GM18511 (cell line): ENCODE measurements at regions not wholly inside any gene's neighbourhood (a gene's known extent, or its start where the extent isn't known, plus 50 kb on each side); places are given as distances from the start of the nearest gene placed in this dataset.

Experiments
- ATAC-seq: cut with Tn5 transposase; IDR thresholded peaks from one replicate; pipeline ENCODE4 v1.9.1; 2021; ENCODE audit warnings: mild to moderate bottlenecking, moderate library complexity; ENCODE audit not compliant: unreplicated experiment

DNA sequence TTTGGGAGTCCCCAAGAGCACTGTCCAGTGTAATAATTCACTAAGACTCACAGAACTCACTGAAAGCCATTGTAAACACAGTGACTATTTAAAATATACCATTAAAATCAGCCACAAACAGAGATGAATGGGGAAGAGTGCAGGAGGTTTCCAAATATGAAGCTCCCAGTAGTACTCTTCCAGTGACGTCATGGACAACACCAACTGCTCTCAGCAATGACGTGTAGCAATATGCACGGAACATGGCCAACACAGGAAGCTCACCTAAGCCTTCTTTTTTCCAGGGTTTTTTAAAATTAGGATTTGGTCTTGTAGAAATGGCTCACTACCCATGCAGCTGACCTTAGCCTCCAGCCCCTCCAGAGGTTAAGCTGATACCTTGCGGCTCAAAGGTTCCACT is 1224.1 kb upstream of the CADM2 start:
- no peak for ATAC-seq

DNA sequence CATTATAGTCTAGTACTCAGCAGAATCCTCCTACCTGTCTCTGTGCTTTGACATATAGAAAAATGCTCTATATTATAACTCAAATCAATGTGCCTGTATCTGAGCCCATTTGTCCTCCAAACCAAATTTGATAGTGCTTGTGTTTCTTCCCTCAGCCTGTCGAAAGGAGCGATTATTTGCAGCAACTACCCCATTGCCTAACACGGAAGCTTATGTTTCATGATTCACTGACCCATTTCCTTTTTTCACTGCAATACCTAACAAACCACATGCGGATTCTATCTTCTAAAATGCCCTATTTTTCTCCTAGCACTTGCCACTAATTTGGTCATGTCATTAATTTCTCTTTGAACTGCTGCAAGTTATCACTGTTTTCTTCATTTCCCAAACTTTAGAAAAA is 1220.6 kb upstream of the CADM2 start:
- ATAC-seq, result no peak

DNA sequence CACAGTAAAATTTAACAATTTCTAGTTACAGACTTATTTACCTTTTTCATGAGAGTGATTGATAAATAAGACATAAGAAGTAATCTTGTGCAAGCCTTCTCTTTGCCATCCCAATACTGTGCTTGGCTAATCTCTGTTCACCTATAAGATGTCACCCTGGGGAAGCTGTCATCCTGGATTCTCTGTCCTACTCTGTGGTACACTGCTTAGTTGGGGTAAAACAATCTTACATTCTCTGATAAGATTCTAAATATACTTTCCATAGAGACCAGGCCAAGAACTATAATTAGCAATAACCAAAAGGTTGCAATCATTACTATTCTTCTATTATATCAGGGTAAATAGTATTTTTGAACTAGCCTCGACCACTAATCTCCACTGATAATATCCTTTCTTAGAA is 1218.3 kb upstream of the CADM2 start:
- ATAC-seq, result no peak

DNA sequence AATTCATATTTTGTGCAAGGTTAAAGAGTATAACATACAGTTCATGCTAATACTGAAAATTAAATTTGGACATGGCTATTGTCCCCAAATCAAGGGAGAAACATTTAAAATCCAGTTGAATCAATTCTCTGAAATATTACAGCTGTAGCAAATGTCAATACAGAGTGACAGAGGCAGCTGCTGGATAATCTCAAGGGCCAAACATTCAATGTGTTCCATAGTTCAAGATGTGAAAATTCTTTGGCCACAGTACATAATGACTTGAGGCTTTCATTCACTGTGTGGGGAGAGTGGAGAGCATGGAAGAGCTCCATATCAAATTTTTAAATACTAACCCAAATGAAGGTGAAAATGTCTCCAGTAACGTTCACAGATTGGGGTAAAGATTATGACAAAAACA is 1192.8 kb upstream of the CADM2 start:
- ATAC-seq, result no peak

DNA sequence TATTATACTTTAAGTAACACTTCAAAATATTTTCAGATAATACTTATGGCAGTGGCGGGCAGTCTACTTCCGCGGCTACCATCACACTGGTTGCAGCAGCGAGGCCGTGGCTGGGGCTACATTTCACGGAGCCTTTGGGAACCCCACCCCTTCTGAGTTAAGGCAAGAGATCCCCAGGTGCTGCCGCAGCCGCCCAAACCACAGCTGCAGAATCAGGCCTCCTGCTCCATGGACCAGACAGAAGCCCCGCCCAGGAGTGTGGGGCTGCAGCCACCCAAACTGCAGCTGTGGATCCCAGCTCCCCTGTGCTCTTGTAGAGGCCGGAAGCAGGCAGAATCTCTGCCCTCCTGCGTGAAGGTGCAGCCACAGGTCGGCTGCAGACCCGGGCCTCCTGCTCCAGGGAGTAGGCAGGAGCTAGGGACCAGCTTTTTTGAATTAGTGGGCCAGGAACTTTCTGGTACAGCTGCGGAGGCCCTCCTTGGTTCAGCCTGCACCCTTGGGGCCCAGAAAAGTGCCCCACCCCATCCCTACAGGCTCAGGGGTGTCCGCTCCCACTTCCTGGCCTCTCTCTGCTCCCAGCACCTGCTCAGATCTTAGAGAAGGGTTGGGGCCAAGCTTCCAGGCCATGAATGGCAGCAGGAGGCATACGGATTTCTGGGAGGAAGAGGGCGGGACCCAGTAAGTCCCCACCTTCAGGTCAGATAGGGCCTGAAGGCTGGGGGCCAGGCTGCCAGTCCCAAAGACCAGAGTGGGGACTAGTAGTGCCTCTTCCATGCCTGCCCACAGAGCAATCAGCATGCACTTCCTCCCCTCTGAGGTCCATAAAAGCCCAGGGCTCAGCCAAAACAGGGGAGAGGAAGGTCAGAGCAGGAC is 1188.8 kb upstream of the CADM2 start:
- ATAC-seq, result no peak

DNA sequence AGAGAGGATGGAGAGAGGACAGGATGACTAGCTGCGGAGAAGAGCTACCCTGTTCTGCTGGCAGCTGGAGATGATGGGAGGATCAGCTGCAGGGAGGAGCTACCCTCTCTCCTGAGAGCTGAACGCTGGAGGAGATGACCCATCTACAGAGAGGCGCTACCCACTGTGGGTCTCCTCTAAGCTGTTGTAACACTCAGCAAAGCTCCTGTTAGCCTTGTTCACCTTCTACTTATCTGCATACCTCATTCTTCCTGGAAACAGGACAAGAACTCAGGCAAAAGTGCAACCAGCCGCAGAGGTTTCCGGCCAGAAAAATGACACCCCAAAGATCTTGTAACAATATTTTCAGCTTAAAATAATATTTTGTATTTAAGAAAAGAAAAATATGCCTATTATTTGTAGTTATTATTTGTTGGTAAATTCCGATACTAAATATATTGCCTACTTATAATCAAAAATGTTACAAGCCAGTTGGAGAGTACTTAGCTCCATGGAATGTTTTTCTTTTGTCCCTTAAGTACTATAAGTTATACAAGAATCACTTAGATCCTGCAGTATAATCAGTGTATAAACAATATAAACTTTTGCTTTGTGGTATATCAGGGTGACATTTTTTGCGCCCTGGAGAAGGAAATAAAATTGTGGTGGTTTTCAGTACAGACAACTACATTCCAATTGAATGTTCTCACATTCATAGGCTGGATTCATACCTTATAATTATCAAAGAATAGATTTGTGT is 1188.0 kb upstream of the CADM2 start:
- ATAC-seq, result no peak

DNA sequence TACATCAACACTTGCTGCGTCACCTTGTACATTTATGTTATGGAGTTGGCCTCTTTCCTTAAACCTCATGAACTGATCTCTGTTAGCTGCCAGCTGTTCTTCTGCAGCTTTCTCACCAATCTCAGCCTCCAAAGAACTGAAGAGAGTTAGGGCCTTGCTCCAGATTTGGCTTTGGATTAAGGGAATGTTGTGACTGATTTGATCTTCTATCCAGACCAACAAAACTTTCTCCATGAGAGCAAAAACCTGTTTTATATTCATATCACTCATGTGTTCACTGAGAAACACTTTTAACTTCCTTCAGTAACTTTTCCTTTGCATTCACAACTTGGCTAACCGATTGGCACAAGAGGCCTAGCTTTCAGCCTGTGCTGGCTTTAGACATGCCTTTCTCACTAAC is 1156.0 kb upstream of the CADM2 start:
- ATAC-seq, result no peak

DNA sequence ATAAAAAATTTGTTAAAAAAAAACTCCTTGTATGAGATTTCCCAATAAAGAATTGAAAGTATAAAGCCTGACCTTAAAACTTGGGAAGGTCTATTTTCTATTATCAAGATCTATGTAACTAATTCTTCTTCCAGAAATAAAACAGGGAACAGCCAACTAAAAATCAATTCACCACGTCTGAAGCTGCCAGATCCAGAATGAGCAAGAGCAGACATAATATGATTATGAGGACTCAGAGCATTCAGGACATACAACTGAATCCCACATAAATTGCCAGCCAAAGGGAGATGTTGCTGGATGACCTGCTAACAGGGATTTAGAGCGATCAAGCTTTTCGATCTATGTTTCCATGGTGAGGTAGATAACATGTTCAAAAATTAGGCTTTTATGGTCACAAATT is 1151.3 kb upstream of the CADM2 start:
- ATAC-seq, result no peak

DNA sequence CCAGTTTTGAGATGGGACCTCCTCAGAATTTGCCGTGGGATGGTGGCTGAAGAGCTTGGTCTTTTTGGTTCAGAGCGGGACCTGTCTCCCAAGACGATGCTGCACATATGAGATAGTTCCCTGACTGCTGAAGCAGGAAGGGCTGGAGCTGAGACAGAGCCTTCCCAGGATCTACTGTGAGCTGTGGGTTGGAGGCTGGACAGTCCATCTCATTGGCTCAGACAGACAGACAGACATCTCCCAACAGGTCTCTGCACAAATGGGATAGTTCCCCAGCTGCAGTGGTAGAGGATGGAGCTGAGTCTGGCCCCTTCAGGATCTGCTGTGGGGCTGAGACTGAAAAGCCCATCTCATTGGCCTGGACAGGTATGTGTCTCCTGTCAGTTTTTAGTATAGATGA is 1145.6 kb upstream of the CADM2 start:
- no peak for ATAC-seq

DNA sequence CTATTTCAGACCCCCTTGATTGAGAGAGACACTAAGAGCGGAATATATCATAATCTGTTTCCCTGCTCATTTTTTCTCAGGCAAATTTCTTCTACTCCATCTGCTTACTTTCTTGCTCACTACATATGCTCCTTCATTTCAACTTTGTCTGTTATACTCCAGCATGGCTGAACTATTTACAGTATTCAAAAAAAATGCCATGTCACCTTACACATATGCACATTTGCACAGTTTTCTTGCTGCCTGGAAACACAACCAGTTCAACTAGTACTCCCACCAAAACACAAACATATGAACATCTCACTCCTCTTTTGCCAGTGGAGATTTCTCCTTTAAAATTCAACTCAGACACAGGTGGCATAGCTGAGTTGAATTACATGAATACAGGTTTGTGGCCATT is 1142.1 kb upstream of the CADM2 start:
- no peak for ATAC-seq

DNA sequence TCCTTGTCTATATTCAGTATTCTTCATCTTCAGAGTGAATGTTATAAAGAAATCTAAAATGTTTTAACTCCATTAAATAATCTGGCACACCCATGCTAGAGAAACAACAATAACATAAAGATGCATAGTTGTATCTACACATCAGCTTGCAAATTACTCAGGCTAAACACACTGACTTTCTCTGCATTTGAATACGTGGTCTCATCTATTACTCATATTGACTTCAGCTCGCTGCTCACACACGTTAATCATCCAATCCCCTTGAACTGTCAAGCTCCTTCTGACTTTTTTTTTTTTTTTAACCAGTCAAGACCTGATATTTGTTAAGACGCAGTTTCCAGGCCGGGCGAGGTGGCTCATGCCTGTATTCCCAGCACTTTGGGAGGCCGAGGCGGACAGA is 1137.3 kb upstream of the CADM2 start:
- no peak for ATAC-seq

DNA sequence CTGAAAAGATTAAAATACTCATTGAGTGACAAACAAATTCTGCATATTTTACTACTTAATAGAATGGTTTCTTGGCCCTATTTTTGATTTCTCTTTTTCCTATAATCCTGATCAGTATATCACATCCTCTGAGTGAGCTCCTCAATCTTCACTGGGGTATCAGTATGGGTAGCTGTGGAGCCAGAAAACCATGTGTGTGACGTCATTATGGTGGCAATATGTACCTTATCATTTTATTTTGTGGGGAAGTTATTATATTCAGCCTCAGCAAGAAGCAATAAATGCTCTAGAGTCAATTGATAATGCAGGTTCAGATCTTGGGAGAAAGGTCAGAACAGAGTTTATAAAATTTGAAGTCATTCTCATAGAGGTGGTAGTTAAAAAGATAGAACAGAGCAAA is 1135.7 kb upstream of the CADM2 start:
- ATAC-seq, result no peak

DNA sequence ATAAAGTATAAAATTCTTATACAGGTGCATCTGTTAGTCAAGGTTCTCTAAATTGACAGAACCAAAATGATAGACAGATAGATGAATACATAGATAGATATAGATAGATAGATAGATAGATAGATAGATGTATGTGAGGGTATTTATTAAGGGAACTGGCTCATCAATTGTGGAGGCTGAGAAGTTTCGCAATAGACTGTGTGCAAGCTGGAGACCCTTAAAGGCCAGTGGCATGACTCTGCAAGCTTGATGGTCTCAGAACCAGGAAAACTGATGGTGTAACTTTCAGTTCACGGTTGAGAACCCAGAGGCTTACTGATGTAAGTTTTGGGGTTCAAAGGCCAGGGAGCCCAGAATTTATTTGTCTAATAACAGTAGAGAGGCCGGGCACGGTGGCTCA is 1123.7 kb upstream of the CADM2 start:
- no peak for ATAC-seq

DNA sequence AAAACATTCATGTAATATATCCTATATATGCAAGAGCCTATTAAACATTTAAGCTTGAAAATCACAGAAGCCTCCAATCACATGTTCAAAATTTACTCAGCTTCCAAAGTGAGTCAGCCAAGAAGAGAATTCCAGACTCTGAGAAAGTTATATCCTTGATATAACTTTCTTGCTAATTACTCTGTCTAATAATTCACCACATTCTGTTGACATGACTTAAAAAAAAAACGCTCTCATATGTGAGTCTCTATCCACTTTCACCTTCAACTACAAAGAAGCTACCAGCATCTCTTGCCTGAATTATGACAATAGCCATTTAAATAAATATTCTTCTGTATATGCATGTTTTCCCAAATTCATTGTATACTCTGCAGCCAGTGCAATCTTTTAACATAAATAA is 1116.3 kb upstream of the CADM2 start:
- ATAC-seq, result no peak

DNA sequence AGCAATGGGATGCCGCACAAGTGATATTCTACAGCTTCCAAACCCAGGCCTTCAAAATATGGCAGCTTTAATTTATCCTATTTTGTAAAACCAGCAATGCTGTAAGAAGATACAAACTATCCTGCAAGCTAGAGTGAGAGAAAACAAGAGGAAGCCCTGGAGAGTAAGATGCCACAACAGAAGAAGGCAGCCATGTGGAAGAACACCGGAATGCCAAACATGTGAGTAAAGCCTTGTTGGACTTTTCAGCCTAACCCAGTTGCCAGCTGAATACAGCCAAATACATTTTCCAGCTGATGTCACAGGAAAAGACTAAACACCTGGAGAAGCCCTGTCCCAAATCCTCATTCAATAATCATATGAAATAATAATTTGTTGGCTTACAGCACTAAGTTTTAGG is 1115.1 kb upstream of the CADM2 start:
- ATAC-seq, result no peak

DNA sequence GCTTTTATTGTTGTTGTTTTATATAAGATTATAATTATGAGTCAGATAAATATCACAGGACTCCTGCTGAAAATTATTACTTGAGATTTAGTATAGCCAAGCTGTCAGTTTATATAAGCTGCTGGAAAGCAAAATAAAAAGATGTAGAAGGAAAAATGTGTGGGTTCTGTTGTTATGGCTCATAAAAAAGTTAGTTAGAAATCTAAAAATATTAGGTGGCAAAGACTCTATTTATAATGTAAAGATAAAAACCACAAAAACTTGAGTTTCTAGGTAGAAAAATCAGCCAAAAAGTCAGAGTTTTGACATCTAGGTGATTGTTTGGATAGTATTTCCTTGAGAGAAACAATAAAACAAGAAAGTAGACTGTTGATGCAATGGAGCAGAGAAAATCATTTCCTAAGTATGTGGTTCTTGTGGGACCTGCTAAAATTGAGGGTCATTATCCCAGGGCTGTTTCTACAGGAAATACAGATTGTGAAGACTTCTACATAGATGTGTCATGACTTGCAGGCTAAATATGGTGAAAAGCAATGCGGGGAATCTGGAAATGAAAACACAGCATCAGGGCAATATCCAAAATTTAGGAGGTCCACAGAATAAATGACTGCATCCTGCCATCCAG is 1109.6 kb upstream of the CADM2 start:
- no peak for ATAC-seq

DNA sequence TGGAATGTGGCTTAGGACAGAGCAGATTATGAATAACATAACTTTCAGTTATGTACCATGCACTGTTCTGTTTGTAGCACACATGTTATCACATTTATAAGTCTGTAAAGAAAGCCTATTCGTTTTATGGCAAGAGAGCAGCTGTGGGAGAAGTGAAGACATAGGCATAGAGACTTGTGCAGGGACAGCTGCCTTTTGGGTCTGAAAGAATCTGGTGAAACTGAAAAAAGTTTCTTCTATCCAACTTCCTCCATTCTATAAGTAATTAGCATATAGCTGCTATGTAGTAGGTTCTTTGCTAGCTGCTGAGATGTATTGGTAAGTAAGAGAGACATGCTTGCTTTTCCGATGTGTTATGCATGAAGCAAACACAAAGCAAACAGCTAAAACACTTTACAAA is 1095.4 kb upstream of the CADM2 start:
- no peak for ATAC-seq

DNA sequence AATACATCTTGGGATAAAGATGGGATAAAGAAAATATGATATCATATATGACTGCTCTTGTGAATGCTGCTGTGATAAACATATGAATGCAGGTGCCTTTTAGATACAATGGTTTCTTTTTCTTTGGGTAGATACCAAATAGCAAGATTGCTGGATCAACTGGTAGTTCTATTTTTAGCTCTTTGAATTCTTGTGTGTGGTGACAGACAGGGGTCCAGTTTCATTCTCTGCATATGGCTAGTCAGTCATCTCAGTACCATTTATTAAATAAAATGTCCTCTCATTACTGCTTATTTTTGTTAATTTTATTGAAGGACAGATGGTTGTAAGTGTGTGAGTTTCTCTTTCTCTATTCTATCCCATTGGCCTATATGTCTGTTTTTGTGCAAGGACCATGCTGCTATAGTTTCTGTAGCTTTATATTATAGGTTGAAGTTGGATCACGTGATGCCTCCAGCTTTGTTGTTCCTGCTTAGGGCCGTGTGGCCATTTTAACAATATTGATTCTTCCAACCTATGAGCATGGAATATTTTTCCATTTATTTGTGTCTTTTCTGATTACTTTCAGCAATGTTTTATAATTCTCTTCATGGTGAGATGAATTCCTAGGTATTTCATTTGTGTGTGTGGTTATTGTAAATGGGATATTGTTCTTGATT is 1089.8 kb upstream of the CADM2 start:
- no peak for ATAC-seq

DNA sequence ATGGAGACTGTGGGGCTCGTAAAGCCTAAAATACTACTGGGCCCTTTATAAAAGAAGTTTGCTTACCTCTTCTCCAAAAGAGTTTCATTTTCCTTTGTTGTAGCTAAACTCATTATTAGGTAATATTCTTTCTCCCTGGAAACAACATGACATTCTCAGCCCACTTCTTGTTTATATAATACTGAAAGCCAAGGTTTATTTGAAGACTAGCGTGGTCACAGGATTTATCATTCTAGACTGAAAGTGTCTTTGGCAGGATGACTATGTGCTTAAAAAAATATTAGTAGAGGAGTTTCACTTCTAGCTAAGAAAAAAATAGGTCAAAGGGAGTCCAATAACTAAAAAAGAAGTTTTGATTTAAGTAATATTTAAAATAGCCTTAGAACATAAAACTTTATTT is 1085.2 kb upstream of the CADM2 start:
- no peak for ATAC-seq

DNA sequence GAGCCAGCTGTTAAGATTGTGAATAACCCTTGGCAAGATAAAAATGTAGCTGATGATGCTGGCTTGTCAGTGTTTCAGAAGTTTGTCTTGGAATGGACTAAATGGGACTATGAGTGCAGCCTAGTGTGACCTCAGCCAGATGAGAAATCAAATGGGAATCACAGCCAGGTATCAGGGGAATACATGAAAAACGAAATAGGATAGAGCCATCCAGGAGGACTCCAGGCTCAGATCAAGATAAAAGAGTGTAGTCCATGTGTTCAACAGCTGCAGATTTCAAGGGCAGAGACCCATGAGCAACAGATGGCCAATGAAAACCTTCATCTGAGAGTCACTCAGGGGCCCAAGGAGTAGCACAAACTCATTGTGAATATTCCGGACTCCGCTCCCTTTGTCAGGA is 1080.9 kb upstream of the CADM2 start:
- no peak for ATAC-seq

DNA sequence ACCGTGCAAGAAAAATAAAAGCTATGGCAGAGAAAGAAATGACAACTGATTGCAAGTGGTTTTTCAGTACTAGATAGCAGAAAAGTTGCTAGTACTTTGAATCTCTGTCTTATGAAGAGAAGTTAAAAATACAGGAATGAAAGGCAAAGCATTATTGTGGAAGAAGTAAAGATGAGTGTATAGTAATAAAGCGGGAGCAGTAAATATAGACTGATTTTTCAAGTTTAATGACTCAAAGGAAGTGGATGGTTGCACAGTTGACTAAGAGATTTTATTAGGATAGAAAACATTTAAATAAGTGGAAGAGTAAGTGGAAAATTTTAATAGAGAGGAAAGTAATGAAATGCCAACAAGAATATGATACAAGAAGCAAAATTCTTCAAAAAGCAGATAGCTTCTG is 1076.1 kb upstream of the CADM2 start:
- ATAC-seq, result no peak
